NCI-H345 treated with DMSO at 0.1 percent for 48 hours (cell line): ENCODE measurements at regions not wholly inside any gene's neighbourhood (a gene's known extent, or its start where the extent isn't known, plus 50 kb on each side); places are given as distances from the start of the nearest gene placed in this dataset.

ENCODE experiments used
- DNase-seq: peaks from one replicate; lab custom pipeline; 2025; ENCODE audit not compliant: unreplicated experiment; lab: John Stamatoyannopoulos, UW

- DNase-seq = no peak
Observed at GRCh38 chr13:22263185-22263584, 592.3 kb downstream of the FGF9 start.

- no peak for DNase-seq
Observed at GRCh38 chr13:22265563-22265962, 594.7 kb downstream of the FGF9 start.

GRCh38 chr13:22270881-22271280 is 600.0 kb downstream of the FGF9 start:
- DNase-seq = no peak

- DNase-seq = no peak
Observed at GRCh38 chr13:22271903-22272302, 601.0 kb downstream of the FGF9 start.

GRCh38 chr13:22275393-22275792 is 604.5 kb downstream of the FGF9 start:
- DNase-seq = no peak

GRCh38 chr13:22276616-22277015 is 605.7 kb downstream of the FGF9 start:
- DNase-seq = no peak

GRCh38 chr13:22278336-22278929 is 607.6 kb downstream of the FGF9 start:
- peak; percentile 2 for DNase-seq

GRCh38 chr13:22285867-22286266 is 615.0 kb downstream of the FGF9 start:
- DNase-seq = no peak

GRCh38 chr13:22286338-22286737 is 615.5 kb downstream of the FGF9 start:
- DNase-seq = no peak

- no peak for DNase-seq
Observed at GRCh38 chr13:22287343-22287920, 616.6 kb downstream of the FGF9 start.

GRCh38 chr13:22288496-22288895 is 617.6 kb downstream of the FGF9 start:
- no peak for DNase-seq

- no peak for DNase-seq
Observed at GRCh38 chr13:22289711-22290110, 618.8 kb downstream of the FGF9 start.

GRCh38 chr13:22298530-22298929 is 627.7 kb downstream of the FGF9 start:
- DNase-seq = no peak

GRCh38 chr13:22311734-22312404 is 641.0 kb downstream of the FGF9 start:
- DNase-seq = no peak

GRCh38 chr13:22312405-22312803 is 641.5 kb downstream of the FGF9 start:
- no peak for DNase-seq

- DNase-seq = no peak
Observed at GRCh38 chr13:22316494-22317025, 645.7 kb downstream of the FGF9 start.

- DNase-seq = no peak
Observed at GRCh38 chr13:22320991-22321390, 650.1 kb downstream of the FGF9 start.

- DNase-seq = no peak
Observed at GRCh38 chr13:22325761-22326160, 654.9 kb downstream of the FGF9 start.

- no peak for DNase-seq
Observed at GRCh38 chr13:22332416-22332815, 661.5 kb downstream of the FGF9 start.

GRCh38 chr13:22336460-22336859 is 665.6 kb downstream of the FGF9 start:
- DNase-seq = no peak

- no peak for DNase-seq
Observed at GRCh38 chr13:22357132-22357531, 686.3 kb downstream of the FGF9 start.

GRCh38 chr13:22369090-22369489 is 698.2 kb downstream of the FGF9 start:
- DNase-seq = no peak
